ENCODE measurements at regions not wholly inside any gene's neighbourhood (a gene's known extent, or its start where the extent isn't known, plus 50 kb on each side); places are given as distances from the start of the nearest gene placed in this dataset.

DNA sequence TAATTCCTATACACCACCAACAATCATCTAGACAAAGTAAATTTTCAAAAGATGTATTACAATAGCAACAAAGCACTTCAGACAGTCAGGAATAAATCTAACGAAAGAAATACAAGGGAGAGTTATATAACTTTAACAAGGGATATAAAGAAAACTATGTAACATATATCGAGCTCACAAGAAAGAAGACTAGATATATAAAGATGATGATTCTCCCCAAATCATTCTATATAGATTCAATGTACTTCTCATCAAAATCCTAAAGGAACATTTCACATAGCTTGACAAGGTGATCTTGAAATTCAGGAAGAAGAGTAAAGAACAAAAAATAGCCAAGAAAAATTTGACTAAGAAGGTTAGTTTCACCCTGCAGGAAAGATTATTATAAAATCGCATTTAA is 179.4 kb downstream of the SP3 start:
- no peaks in the 10 kb centered on the region for H3K36me3 ChIP-seq (ENCODE audit: control insufficient read depth in 2 of 3, insufficient read depth in 3 of 3, low read length in 3 of 3)
- POLR2A ChIA-PET, result no interaction called here
- H3K4me1 ChIP-seq (ENCODE audit: control insufficient read depth in 2 of 2, insufficient read depth in 2 of 2, low read length in 2 of 2), result no peaks in the 10 kb centered on the region
- ATAC-seq (no peak), DNase-seq (no peak)
- H3K9me3 ChIP-seq (ENCODE audit: control insufficient read depth in 2 of 3, low read length in 3 of 3), result no peaks in the 10 kb centered on the region
- CTCF ChIA-PET, result no interaction called here
- no peak overlapping the region for H3K4me3 ChIP-seq (ENCODE audit: low read length)
- Mint-ChIP-seq H3K4me3 (no peak overlapping the region), H3K4me1 (no peaks in the 10 kb centered on the region), H3K9me3 (peaks cover 0 to 5% (median 0%) of the 10 kb centered on the region in 11 donors), H3K36me3 (peaks cover 0 to under 1% (median 0%) of the 10 kb centered on the region in 5 donors), H3K27ac (no peak overlapping the region), H3K27me3 (peaks cover 18 to 31% (median 27%) of the 10 kb centered on the region in 5 donors)
- H3K27me3 ChIP-seq (ENCODE audit: control insufficient read depth in 2 of 2, insufficient read depth in 2 of 2, low read length in 2 of 2), result no peaks in the 10 kb centered on the region
- intact Hi-C loops (cut with micrococcal nuclease), result no loop called here
- H3K27ac ChIP-seq (ENCODE audit: low read depth, low read length), result no peak overlapping the region

DNA sequence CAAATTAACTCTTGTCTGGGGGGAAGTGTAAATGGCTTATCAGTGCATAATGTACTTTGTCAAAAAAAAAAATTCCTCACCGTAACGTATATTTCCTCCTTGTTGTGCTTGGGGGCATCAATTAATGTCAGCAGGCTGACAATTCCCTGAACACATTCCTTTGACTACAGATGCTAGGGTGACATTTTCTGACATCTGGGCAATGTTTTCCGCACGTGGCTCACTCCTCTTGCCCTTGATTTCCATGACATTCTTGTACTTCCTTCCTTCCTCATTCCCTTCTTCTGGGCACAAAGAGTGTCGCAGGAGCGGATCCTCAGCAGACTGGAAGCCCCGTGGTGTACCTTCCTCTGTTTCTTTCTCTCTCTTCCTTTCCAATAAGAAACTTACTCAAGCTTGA is 173.7 kb downstream of the SP3 start:
- no peak overlapping the region for H3K4me3 Mint-ChIP-seq
- ChIA-PET CTCF (no interaction called here), POLR2A (no interaction called here)
- intact Hi-C loops (cut with micrococcal nuclease), result no loop called here
- H3K4me3 ChIP-seq (ENCODE audit: low read length), result no peak overlapping the region
- no peaks in the 10 kb centered on the region for H3K4me1 Mint-ChIP-seq
- H3K27me3 Mint-ChIP-seq, result peaks cover 15 to 32% (median 21%) of the 10 kb centered on the region in 5 donors
- H3K27me3 ChIP-seq (ENCODE audit: control insufficient read depth in 2 of 2, insufficient read depth in 2 of 2, low read length in 2 of 2), result no peaks in the 10 kb centered on the region
- DNase-seq, result no peak
- no peaks in the 10 kb centered on the region for H3K36me3 Mint-ChIP-seq
- no peaks in the 10 kb centered on the region for H3K9me3 Mint-ChIP-seq
- H3K9me3 ChIP-seq (ENCODE audit: control insufficient read depth in 2 of 3, low read length in 3 of 3), result no peaks in the 10 kb centered on the region
- no peak overlapping the region for H3K27ac ChIP-seq (ENCODE audit: low read depth, low read length)
- no peak overlapping the region for H3K27ac Mint-ChIP-seq
- no peaks in the 10 kb centered on the region for H3K4me1 ChIP-seq (ENCODE audit: control insufficient read depth in 2 of 2, insufficient read depth in 2 of 2, low read length in 2 of 2)
- ATAC-seq, result no peak
- no peaks in the 10 kb centered on the region for H3K36me3 ChIP-seq (ENCODE audit: control insufficient read depth in 2 of 3, insufficient read depth in 3 of 3, low read length in 3 of 3)

DNA sequence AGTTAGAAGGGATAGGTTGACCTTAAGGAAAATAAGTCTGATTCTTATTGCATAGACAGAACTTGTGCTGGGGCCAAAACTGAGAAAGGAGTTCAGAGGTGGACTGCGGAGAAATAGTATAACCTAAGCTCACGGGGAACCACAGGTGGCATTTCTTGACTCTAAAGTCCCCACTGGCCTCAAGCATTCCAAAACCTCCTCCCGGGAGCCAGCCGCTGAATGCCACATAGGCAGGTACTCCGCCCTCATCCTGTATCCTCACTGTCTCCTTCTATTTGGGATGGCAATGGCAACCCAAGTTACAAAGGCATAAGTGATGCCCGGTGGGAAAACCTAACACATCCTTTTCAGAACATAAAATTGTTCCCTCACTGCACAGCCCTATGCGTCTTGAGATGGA is 173.0 kb downstream of the SP3 start:
- no peaks in the 10 kb centered on the region for H3K4me1 Mint-ChIP-seq
- H3K27me3 Mint-ChIP-seq, result peaks cover 15 to 32% (median 21%) of the 10 kb centered on the region in 5 donors
- no peak overlapping the region for H3K4me3 Mint-ChIP-seq
- Histone ChIP-seq H3K27me3 (ENCODE audit: control insufficient read depth in 2 of 2, insufficient read depth in 2 of 2, low read length in 2 of 2) (no peaks in the 10 kb centered on the region), H3K36me3 (ENCODE audit: control insufficient read depth in 2 of 3, insufficient read depth in 3 of 3, low read length in 3 of 3) (no peaks in the 10 kb centered on the region), H3K9me3 (ENCODE audit: control insufficient read depth in 2 of 3, low read length in 3 of 3) (no peaks in the 10 kb centered on the region), H3K27ac (ENCODE audit: low read depth, low read length) (no peak overlapping the region), H3K4me1 (ENCODE audit: control insufficient read depth in 2 of 2, insufficient read depth in 2 of 2, low read length in 2 of 2) (no peaks in the 10 kb centered on the region), H3K4me3 (ENCODE audit: low read length) (no peak overlapping the region)
- CTCF ChIA-PET, result no interaction called here
- no peak for ATAC-seq
- POLR2A ChIA-PET, result no interaction called here
- H3K9me3 Mint-ChIP-seq, result no peaks in the 10 kb centered on the region
- no peaks in the 10 kb centered on the region for H3K36me3 Mint-ChIP-seq
- intact Hi-C loops (cut with micrococcal nuclease), result no loop called here
- DNase-seq, result no peak
- no peak overlapping the region for H3K27ac Mint-ChIP-seq

DNA sequence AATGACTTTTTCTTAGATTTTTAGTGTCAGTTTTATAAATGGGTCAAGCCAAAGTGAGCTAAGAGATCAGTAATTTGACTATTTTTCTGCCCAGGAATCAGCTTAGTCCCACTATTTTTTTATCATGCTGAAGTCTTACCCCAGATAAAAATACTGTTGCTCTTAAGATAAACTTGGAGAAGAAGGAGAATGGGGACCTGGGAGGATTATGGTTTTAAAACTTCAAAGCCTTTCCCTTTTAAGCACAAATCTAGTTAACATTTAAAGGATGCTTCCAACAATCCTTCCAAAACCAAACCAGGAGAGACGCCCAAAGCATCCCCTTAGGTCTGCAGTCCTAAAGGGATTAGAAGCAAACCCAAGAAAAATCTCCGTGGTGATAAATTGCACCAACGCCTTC is 172.4 kb downstream of the SP3 start:
- DNase-seq (no peak), ATAC-seq (no peak)
- POLR2A ChIA-PET, result no interaction called here
- Histone ChIP-seq H3K27me3 (ENCODE audit: control insufficient read depth in 2 of 2, insufficient read depth in 2 of 2, low read length in 2 of 2) (no peaks in the 10 kb centered on the region), H3K36me3 (ENCODE audit: control insufficient read depth in 2 of 3, insufficient read depth in 3 of 3, low read length in 3 of 3) (no peaks in the 10 kb centered on the region), H3K27ac (ENCODE audit: low read depth, low read length) (no peak overlapping the region), H3K4me1 (ENCODE audit: control insufficient read depth in 2 of 2, insufficient read depth in 2 of 2, low read length in 2 of 2) (no peaks in the 10 kb centered on the region), H3K4me3 (ENCODE audit: low read length) (no peak overlapping the region), H3K9me3 (ENCODE audit: control insufficient read depth in 2 of 3, low read length in 3 of 3) (no peaks in the 10 kb centered on the region)
- Mint-ChIP-seq H3K36me3 (no peaks in the 10 kb centered on the region), H3K4me1 (no peaks in the 10 kb centered on the region), H3K27ac (no peak overlapping the region), H3K9me3 (no peaks in the 10 kb centered on the region), H3K4me3 (no peak overlapping the region), H3K27me3 (peaks cover 15 to 33% (median 21%) of the 10 kb centered on the region in 5 donors)
- CTCF ChIA-PET, result no interaction called here
- intact Hi-C loops (cut with micrococcal nuclease), result no loop called here

DNA sequence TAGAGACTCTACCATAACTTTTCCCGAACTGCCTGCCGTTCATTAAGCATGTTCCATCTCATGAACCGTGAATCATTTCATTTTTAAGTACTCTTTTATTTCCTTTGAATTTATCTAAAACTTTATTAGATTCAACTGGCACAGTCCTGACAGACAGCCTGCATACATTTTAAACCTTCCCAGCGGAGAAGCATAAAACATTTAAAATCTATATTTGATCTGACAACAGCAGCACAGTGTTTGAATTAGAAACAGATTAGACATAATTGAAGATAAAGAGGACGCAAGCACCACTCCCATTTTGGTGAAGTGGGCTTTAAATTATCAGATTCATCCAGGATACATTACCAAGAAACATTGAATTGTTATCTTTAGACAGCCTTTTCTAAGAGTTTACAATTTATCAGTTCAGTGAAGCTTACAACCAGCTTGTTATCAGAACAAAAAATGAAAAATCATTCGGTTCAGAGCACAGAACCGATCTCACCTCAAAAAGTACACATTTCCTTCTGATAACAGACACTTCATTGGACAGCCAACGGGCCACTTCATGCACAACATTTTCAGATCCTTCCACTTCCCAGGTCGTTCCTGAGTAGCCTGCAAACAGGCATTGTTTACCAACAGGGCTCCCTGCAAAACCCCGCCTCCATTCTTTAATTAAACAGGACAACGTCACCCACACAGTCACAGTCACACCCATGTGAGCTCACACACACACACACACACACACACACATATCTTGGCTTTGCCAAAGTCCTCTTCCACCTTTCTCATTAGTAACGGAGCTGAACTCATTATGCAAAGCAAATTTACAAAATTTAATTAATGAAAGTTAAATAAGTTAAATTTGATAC is 171.2 kb downstream of the SP3 start:
- ChIA-PET POLR2A (no interaction called here), CTCF (interaction anchor here (0.6 kb wide), 1 partner anchor 99 kb away, joined by 5 read pairs; no protein-coding TSS in a partner anchor)
- no peak overlapping the region for H3K4me3 Mint-ChIP-seq
- Histone ChIP-seq H3K9me3 (ENCODE audit: control insufficient read depth in 2 of 3, low read length in 3 of 3) (no peaks in the 10 kb centered on the region), H3K27ac (ENCODE audit: low read depth, low read length) (no peak overlapping the region), H3K36me3 (ENCODE audit: control insufficient read depth in 2 of 3, insufficient read depth in 3 of 3, low read length in 3 of 3) (no peaks in the 10 kb centered on the region), H3K4me1 (ENCODE audit: control insufficient read depth in 2 of 2, insufficient read depth in 2 of 2, low read length in 2 of 2) (no peaks in the 10 kb centered on the region), H3K27me3 (ENCODE audit: control insufficient read depth in 2 of 2, insufficient read depth in 2 of 2, low read length in 2 of 2) (no peaks in the 10 kb centered on the region), H3K4me3 (ENCODE audit: low read length) (no peak overlapping the region)
- no peak for DNase-seq
- H3K27ac Mint-ChIP-seq, result no peak overlapping the region
- H3K4me1 Mint-ChIP-seq, result no peaks in the 10 kb centered on the region
- intact Hi-C loops (cut with micrococcal nuclease), result no loop called here
- no peaks in the 10 kb centered on the region for H3K36me3 Mint-ChIP-seq
- no peak for ATAC-seq
- peaks cover 15 to 33% (median 21%) of the 10 kb centered on the region in 5 donors for H3K27me3 Mint-ChIP-seq
- no peaks in the 10 kb centered on the region for H3K9me3 Mint-ChIP-seq

DNA sequence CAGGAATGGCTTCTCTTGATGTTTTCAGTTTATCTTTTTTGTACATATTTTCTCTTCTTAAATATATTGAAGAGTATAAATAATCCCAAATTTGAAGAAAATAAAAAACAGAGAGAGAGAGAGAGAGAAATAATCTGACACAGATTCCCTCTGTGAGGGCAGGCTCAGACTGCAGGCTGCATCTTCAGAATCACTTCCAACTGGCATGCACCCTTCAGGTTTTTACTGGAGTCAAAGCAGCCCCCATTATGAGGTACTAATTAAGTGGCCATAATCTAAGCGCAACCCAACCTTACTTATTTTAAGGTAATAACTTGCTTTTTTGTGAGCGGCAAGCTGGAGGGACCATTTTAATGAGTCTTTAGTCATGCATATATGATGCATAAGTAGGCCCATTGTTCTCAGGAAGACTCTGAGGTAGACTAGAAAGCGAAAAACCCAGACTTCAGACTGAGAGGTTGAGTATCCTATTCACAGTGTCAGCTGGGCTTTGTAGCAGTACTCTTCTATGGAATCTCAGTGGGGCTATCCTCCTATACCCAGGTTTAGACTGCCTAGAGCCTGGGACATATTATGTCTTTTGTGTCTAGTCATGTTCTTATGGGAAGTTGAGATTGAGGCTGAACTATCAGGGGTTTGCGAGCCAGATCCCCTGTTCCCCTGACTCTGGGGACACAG is 167.4 kb downstream of the SP3 start:
- Mint-ChIP-seq H3K4me1 (no peaks in the 10 kb centered on the region), H3K9me3 (no peaks in the 10 kb centered on the region), H3K27ac (no peak overlapping the region), H3K36me3 (no peaks in the 10 kb centered on the region), H3K4me3 (no peak overlapping the region), H3K27me3 (peaks cover 0 to 24% (median 6%) of the 10 kb centered on the region in 5 donors)
- Histone ChIP-seq H3K27ac (ENCODE audit: low read depth, low read length) (no peak overlapping the region), H3K27me3 (ENCODE audit: control insufficient read depth in 2 of 2, insufficient read depth in 2 of 2, low read length in 2 of 2) (no peaks in the 10 kb centered on the region), H3K4me3 (ENCODE audit: low read length) (no peak overlapping the region), H3K4me1 (ENCODE audit: control insufficient read depth in 2 of 2, insufficient read depth in 2 of 2, low read length in 2 of 2) (no peaks in the 10 kb centered on the region), H3K36me3 (ENCODE audit: control insufficient read depth in 2 of 3, insufficient read depth in 3 of 3, low read length in 3 of 3) (no peaks in the 10 kb centered on the region), H3K9me3 (ENCODE audit: control insufficient read depth in 2 of 3, low read length in 3 of 3) (no peaks in the 10 kb centered on the region)
- intact Hi-C loops (cut with micrococcal nuclease), result no loop called here
- POLR2A ChIA-PET, result no interaction called here
- DNase-seq (no peak), ATAC-seq (no peak)
- CTCF ChIA-PET, result no interaction called here

DNA sequence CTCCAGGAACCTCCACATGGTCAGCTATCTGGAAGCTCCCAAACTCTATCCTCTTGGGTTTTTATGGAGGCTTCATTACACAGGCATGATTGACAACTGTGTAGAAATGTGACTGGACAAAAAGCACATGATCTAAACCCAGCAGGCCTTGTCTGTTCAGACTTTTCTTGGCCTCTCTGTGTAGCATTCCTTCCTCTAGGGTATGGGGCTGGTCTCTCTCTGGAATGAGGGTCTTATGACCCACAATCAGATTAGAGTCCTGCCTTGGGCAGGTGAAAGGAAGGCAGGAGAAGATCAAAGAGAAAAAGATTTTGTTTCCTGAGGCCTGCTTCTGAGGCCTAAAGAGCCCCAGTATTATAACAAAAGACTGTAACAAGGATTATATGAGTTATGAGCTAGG is 162.7 kb downstream of the SP3 start:
- Mint-ChIP-seq H3K4me1 (no peaks in the 10 kb centered on the region), H3K4me3 (no peak overlapping the region), H3K9me3 (peaks cover 0 to 1% (median 0%) of the 10 kb centered on the region in 11 donors), H3K27ac (no peak overlapping the region), H3K36me3 (no peaks in the 10 kb centered on the region), H3K27me3 (peaks cover 0 to 15% (median 3%) of the 10 kb centered on the region in 5 donors)
- no peak for DNase-seq
- no peaks in the 10 kb centered on the region for H3K4me1 ChIP-seq (ENCODE audit: control insufficient read depth in 2 of 2, insufficient read depth in 2 of 2, low read length in 2 of 2)
- intact Hi-C loops (cut with micrococcal nuclease), result no loop called here
- no peak overlapping the region for H3K27ac ChIP-seq (ENCODE audit: low read depth, low read length)
- CTCF ChIA-PET, result no interaction called here
- POLR2A ChIA-PET, result no interaction called here
- no peak for ATAC-seq
- no peaks in the 10 kb centered on the region for H3K36me3 ChIP-seq (ENCODE audit: control insufficient read depth in 2 of 3, insufficient read depth in 3 of 3, low read length in 3 of 3)
- no peaks in the 10 kb centered on the region for H3K27me3 ChIP-seq (ENCODE audit: control insufficient read depth in 2 of 2, insufficient read depth in 2 of 2, low read length in 2 of 2)
- H3K4me3 ChIP-seq (ENCODE audit: low read length), result no peak overlapping the region
- no peaks in the 10 kb centered on the region for H3K9me3 ChIP-seq (ENCODE audit: control insufficient read depth in 2 of 3, low read length in 3 of 3)

Data from naive thymus-derived CD4-positive, alpha-beta T cell (primary cell).